Suprapubic skin (tissue), 4 donors: ENCODE measurements at regions not wholly inside any gene's neighbourhood (a gene's known extent, or its start where the extent isn't known, plus 50 kb on each side); places are given as distances from the start of the nearest gene placed in this dataset.

Experiments
- CTCF ChIP-seq, 2 donors: fragments of 200-600 bp in 1 of 2; fragments of 450-650 bp in 1 of 2; sonication (generic) in 1 of 2; IDR thresholded peaks; one replicate each; pipeline ENCODE4 v1.5.1; 2016 to 2019; ENCODE audit warnings: antibody characterized with exemption in 2 of 2, mild to moderate bottlenecking in 1 of 2, moderate library complexity in 1 of 2
- EP300 ChIP-seq: sonication (generic); formaldehyde crosslinking; IDR thresholded peaks from one replicate; pipeline ENCODE4 v1.6.1; 2017; ENCODE audit warnings: antibody characterized with exemption
- POLR2A ChIP-seq, 2 donors: fragments of 450-650 bp; IDR thresholded peaks; one replicate each; pipeline ENCODE4 v1.6.1; 2017; ENCODE audit warnings: antibody characterized with exemption in 2 of 2, mild to moderate bottlenecking in 2 of 2, moderate library complexity in 2 of 2
- POLR2AphosphoS5 ChIP-seq, 3 donors: sonication (generic); formaldehyde crosslinking; IDR thresholded peaks; one replicate each; pipeline ENCODE4 v1.6.1; 2017; ENCODE audit warnings: antibody characterized with exemption in 3 of 3

- TF ChIP-seq CTCF (IDR thresholded peaks at IDR 0.05) (no peak), POLR2A (IDR thresholded peaks at IDR 0.05) (no peak), EP300 (no peak), POLR2AphosphoS5 (IDR thresholded peaks at IDR 0.05) (no peak)
Observed at GRCh38 chr4:82057990-82058544, 315.7 kb downstream of the HNRNPD start.
